ENCODE measurements at regions not wholly inside any gene's neighbourhood (a gene's known extent, or its start where the extent isn't known, plus 50 kb on each side); places are given as distances from the start of the nearest gene placed in this dataset.

- no peak overlapping the region for H2AFZ ChIP-seq (ENCODE audit: low read length)
- H3K36me3 ChIP-seq (ENCODE audit: insufficient read depth, low read length), result no peaks in the 10 kb centered on the region
- H3K4me1 ChIP-seq (ENCODE audit: insufficient read depth, low read length, poor library complexity, severe bottlenecking), result no peaks in the 10 kb centered on the region
- H3K4me3 ChIP-seq (ENCODE audit: low read length, poor library complexity, severe bottlenecking), result no peak overlapping the region
- no peaks in the 10 kb centered on the region for H3K79me2 ChIP-seq (ENCODE audit: insufficient read depth, low read length)
- peaks cover 5% of the 10 kb centered on the region; the same call in 1 of the 2 replicates for H3K9me3 ChIP-seq (ENCODE audit: insufficient read depth, low read depth, low read length)
- no peaks in the 10 kb centered on the region for H3F3A ChIP-seq (ENCODE audit: low read depth)
- no peak overlapping the region for H3K9ac ChIP-seq (ENCODE audit: low read depth, low read length, poor library complexity, severe bottlenecking)
- TF ChIP-seq EZH2phosphoT487 (IDR thresholded peaks at IDR 0.05; ENCODE audit: borderline replicate concordance), result no peak
- no peak for TF ChIP-seq CTCF (conservative IDR thresholded peaks at IDR 0.05; ENCODE audit: low read length)
- no peaks in the 10 kb centered on the region for H4K20me1 ChIP-seq (ENCODE audit: insufficient read depth, low read length, poor library complexity, severe bottlenecking)
- H3K4me2 ChIP-seq (ENCODE audit: low read depth, low read length, poor library complexity, severe bottlenecking), result no peak overlapping the region
- no peaks in the 10 kb centered on the region for H3K27me3 ChIP-seq (ENCODE audit: insufficient read depth, low read length, poor library complexity, severe bottlenecking)
- 0 out of 2 replicates have a peak, but pooled peaks cover 4% of the 10 kb centered on the region for H3K9me2 ChIP-seq (replicated peaks; ENCODE audit: low read depth, low read length)
Observed at GRCh38 chr4:117239434-117239833, 154.1 kb upstream of the TRAM1L1 start.

- H3K79me2 ChIP-seq (ENCODE audit: insufficient read depth, low read length), result no peaks in the 10 kb centered on the region
- no peak overlapping the region for H2AFZ ChIP-seq (ENCODE audit: low read length)
- H3K9me2 ChIP-seq (replicated peaks; ENCODE audit: low read depth, low read length), result 0 out of 2 replicates have a peak, but pooled peaks cover under 1% of the 10 kb centered on the region
- no peaks in the 10 kb centered on the region for H3K9me3 ChIP-seq (ENCODE audit: insufficient read depth, low read depth, low read length)
- H3F3A ChIP-seq (ENCODE audit: low read depth), result no peaks in the 10 kb centered on the region
- H3K4me1 ChIP-seq (ENCODE audit: insufficient read depth, low read length, poor library complexity, severe bottlenecking), result no peaks in the 10 kb centered on the region
- TF ChIP-seq CTCF (conservative IDR thresholded peaks at IDR 0.05; ENCODE audit: low read length) (no peak), EZH2phosphoT487 (IDR thresholded peaks at IDR 0.05; ENCODE audit: borderline replicate concordance) (no peak)
- no peaks in the 10 kb centered on the region for H3K36me3 ChIP-seq (ENCODE audit: insufficient read depth, low read length)
- no peak overlapping the region for H3K4me2 ChIP-seq (ENCODE audit: low read depth, low read length, poor library complexity, severe bottlenecking)
- H4K20me1 ChIP-seq (ENCODE audit: insufficient read depth, low read length, poor library complexity, severe bottlenecking), result no peaks in the 10 kb centered on the region
- H3K27me3 ChIP-seq (ENCODE audit: insufficient read depth, low read length, poor library complexity, severe bottlenecking), result no peaks in the 10 kb centered on the region
- H3K9ac ChIP-seq (ENCODE audit: low read depth, low read length, poor library complexity, severe bottlenecking), result no peak overlapping the region
- no peak overlapping the region for H3K4me3 ChIP-seq (ENCODE audit: low read length, poor library complexity, severe bottlenecking)
Observed at GRCh38 chr4:117249333-117249732, 164.0 kb upstream of the TRAM1L1 start.

- Histone ChIP-seq H3K4me2 (ENCODE audit: low read depth, low read length, poor library complexity, severe bottlenecking) (no peak overlapping the region), H3K9me3 (ENCODE audit: insufficient read depth, low read depth, low read length) (no peaks in the 10 kb centered on the region), H3K9ac (ENCODE audit: low read depth, low read length, poor library complexity, severe bottlenecking) (no peak overlapping the region), H3K79me2 (ENCODE audit: insufficient read depth, low read length) (no peaks in the 10 kb centered on the region), H4K20me1 (ENCODE audit: insufficient read depth, low read length, poor library complexity, severe bottlenecking) (no peaks in the 10 kb centered on the region), H3K4me1 (ENCODE audit: insufficient read depth, low read length, poor library complexity, severe bottlenecking) (no peaks in the 10 kb centered on the region), H3K27me3 (ENCODE audit: insufficient read depth, low read length, poor library complexity, severe bottlenecking) (no peaks in the 10 kb centered on the region), H3K9me2 (replicated peaks; ENCODE audit: low read depth, low read length) (no peaks in the 10 kb centered on the region), H2AFZ (ENCODE audit: low read length) (no peak overlapping the region), H3K36me3 (ENCODE audit: insufficient read depth, low read length) (no peaks in the 10 kb centered on the region), H3K4me3 (ENCODE audit: low read length, poor library complexity, severe bottlenecking) (no peak overlapping the region), H3F3A (ENCODE audit: low read depth) (no peaks in the 10 kb centered on the region)
- no peak for TF ChIP-seq EZH2phosphoT487 (IDR thresholded peaks at IDR 0.05; ENCODE audit: borderline replicate concordance)
- TF ChIP-seq CTCF (conservative IDR thresholded peaks at IDR 0.05; ENCODE audit: low read length), result no peak
Observed at GRCh38 chr4:117264072-117264471, 178.7 kb upstream of the TRAM1L1 start.
